ENCODE measurements at regions not wholly inside any gene's neighbourhood (a gene's known extent, or its start where the extent isn't known, plus 50 kb on each side); places are given as distances from the start of the nearest gene placed in this dataset.
A peak's percentile ranks its signal among the peaks of the same experiment; 100 is the strongest.

DNA sequence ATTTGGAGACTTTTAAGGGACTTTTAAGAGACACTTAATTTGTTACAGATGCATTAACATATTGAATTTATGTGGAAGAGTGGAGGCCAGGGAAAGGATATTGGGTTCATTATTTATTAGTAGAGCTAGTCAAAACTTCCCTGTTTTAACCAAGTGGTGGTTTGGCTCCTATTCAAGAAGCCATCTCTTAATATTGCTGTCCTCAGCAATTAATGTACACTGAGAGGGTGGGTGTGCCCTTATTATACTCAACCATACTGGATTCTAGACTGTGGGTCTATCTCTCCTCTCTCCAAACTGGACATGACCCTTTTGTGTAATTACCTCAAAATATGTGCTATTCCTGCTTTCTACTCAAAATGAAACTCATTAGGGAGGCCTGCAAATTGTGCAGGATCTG, 398.7 kb upstream of the DDHD1 start:
- no peak for DNase-seq (ENCODE audit: low read depth in 4 of 4, low spot score in 1 of 4)

DNA sequence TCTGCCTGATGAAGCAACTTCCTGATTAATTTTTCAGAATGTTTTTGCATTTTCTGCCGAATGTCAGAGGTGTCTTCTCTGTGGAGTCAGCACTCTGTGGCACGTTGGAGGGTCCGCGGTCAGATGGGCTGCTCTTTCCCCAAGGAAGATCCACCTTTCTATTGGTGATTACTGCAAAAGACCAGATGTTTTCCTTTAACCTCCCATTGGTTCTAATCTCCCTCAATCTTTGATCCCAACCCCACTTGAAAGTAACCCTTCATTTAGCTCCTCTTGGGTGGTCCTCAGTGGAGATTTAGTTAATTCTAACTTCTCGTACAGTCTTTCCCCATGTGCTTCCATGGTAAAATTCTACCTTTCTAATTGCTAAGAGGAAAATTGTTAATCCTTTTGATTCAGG, 397.7 kb upstream of the DDHD1 start:
- no peak for DNase-seq (ENCODE audit: low read depth in 4 of 4, low spot score in 1 of 4)

GRCh38 chr14:53549956-53550355, 396.8 kb upstream of the DDHD1 start:
- DNase-seq (ENCODE audit: low read depth in 4 of 4, low spot score in 1 of 4) = no peak

- DNase-seq (ENCODE audit: low read depth in 4 of 4, low spot score in 1 of 4) = no peak
These were observed 394.5 kb upstream of the DDHD1 start for GRCh38 chr14:53547593-53547992.

DNA sequence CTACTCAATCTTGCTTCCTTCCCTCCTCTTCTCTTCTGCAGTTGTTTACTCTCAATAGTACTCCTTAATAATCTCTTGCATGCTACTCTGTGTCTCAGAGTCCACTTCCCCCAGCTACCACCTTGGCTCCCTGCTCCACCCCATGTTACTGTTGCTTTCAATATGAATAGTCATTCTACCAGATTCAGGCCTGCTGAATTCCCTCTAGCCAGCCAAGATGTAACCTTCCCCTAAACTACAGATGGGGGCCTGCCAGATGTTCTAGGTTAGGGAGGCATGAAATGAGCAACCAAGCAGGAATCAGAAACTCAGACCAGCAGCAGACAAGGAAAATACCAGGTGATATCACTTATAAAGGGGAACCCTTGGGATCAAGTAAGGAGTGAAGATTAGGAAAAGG, 392.1 kb upstream of the DDHD1 start:
- DNase-seq (ENCODE audit: low read depth in 4 of 4, low spot score in 1 of 4) = no peak

DNA sequence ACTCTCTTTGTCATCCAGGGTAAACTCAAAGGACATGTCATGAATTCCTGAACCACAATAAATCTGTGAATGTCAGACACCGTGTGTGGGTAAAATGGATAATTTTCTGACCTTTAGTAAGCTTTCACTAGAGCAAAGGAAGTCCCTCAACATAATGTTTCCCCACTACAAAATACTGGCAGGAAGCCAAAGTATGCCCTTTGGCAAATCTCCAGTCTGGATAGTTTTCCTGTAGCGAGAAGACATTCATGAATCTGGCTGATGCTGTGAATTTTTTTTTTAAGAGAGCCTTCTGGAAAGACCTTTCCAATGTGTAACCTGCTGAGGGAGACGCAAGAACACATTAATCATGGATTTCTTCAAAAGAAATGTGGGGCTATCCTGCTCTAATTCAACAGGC, 389.6 kb upstream of the DDHD1 start:
- DNase-seq (ENCODE audit: low read depth in 4 of 4, low spot score in 1 of 4) = no peak

- no peak for DNase-seq (ENCODE audit: low read depth in 4 of 4, low spot score in 1 of 4)
These were observed 388.3 kb upstream of the DDHD1 start for GRCh38 chr14:53541411-53541810.

DNA sequence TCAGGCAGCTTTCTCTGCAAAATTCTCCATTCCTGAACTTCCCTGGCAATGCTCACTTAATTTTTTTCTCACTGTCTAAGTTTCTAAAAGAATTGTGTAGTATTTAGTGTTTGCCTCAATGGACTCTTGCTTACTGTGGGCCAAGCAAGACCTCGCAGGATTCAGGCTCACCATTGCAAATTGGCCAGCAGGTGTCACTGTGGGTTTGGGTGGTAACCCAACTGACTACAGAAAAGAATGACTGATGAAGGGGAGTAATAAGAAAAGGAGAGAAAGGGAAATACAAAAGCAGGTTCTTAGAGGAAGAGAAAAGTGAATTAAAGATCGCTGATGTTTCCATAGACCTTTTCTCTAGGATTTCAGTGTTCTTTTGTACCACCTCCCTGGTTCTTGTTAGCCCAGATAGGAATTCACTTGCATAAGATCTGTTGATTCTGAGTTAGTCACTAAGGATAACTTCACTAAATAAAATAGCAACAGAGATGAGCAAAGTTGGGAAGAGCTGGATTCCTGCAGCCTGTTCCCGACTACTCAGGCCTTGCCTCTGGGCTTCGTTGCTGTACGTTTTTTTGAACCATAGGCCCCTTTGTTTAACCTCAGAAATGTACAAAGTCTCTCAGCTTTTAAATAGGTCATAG, 386.5 kb upstream of the DDHD1 start:
- peak; percentile 2 to 30 (median 13) for DNase-seq (ENCODE audit: low read depth in 4 of 4, low spot score in 1 of 4)

DNA sequence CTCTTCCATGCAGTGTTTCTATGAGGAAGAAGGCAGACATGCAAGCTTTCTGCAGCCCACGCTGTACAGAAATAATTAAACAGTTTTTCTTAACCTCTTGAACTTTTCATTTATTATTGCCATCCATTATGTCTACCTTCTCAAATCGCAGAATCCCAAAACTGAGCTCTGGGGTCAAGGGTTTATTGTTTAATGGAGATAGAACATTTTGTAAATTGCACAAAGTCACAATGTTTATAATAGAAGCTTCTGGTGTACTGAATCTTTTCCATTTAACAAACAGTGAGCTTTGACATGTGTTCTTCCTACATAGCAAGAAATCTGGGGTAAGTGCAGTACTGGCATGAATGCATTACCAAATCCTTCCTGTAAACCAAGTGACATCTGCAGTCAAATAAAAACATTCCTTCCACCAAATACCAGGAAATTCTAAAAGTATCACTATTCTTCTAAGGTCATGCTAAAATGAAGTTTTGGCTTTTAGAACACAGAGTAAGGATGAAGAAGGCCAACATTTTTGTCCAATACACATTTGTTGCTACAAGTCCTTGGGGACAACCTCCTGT, 385.3 kb upstream of the DDHD1 start:
- no peak for DNase-seq (ENCODE audit: low read depth in 4 of 4, low spot score in 1 of 4)

DNA sequence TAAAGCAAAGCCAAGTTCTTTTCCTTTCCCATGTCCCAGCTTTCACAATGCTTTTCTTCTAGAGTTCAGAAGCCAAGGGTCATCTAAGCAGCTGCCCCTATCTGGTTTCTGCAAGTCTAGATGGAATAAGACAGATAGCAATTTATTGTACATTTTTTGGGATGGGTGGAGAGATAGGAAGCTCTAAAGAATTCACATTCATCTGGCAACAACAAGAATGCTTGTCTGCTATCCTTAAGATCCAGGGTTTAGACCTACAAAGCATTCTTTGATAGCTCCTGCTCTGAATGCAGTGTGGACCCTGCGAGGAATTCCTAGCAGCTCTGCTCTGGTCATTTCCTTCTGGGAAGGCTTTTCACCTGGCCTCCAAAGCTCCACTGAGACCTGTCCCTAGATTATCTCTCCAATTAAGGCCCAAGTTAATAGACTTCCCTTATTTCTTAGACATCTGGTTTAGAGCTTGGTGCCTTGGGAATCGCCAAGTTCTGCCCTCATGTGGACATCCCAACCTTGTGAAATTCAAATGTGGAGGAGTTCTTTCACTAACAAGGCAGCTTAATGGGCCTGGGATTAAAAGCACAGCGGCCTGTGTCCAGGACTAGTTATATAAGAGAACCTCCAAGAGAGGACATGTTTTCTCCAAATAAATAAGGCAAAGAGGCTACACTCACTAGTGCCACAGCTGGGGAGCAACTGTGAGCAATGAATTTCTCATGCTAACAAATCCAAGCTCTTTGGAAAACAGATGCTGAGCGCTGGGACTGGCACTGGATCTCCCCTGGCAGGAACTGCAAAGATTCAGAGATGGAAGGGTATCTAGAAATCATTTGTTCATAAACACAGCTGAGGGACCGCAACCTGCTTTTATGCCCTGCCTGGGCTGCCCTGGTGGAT, 384.5 kb upstream of the DDHD1 start:
- no peak for DNase-seq (ENCODE audit: low read depth in 4 of 4, low spot score in 1 of 4)

GRCh38 chr14:53536446-53536845, 383.3 kb upstream of the DDHD1 start:
- DNase-seq (ENCODE audit: low read depth in 4 of 4, low spot score in 1 of 4) = no peak

DNA sequence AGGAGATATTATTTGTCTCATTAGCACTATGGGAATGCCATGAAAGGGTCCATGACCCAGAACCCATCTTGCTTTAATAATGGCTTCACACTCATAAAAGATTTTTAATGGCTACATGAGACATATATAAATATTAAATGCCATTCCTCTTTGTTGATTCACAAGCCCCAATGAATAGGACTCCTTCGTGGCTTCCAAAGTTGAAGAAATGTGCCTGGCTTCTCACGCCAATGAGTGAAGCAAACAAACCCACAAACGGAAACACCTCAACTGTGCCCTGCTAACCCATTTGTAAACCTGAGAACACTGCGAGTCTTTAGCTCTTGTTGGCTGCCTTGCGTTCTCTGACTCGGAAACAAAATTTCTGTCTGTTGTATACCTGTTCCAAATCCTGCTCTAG, 381.7 kb upstream of the DDHD1 start:
- DNase-seq (ENCODE audit: low read depth in 4 of 4, low spot score in 1 of 4) = no peak

GRCh38 chr14:53533384-53533970, 380.4 kb upstream of the DDHD1 start:
- DNase-seq (ENCODE audit: low read depth in 4 of 4, low spot score in 1 of 4) = no peak

DNA sequence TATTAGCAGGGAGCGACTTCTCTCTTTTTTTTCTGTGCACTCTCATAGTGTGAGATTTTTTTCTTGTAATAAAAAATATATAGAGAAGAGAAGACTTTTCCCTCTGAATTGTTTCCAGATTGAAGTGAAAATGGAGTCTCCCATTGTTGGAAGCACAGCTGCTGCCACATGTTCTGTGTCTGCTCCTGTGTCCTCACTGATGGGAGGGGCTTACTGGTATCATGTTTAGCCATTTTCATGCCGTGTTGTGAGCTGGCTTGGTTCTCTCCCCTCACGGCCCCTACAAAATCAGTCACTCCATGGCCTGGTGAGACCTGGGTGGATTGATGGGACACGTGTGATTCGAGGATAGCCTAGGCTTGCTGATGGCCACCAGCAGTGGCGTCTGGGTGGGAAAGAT, 379.7 kb upstream of the DDHD1 start:
- DNase-seq (ENCODE audit: low read depth in 4 of 4, low spot score in 1 of 4) = no peak

- no peak for DNase-seq (ENCODE audit: low read depth in 4 of 4, low spot score in 1 of 4)
These were observed 378.6 kb upstream of the DDHD1 start for GRCh38 chr14:53531730-53532129.

GRCh38 chr14:53531156-53531555, 378.0 kb upstream of the DDHD1 start:
- no peak for DNase-seq (ENCODE audit: low read depth in 4 of 4, low spot score in 1 of 4)

- no peak for DNase-seq (ENCODE audit: low read depth in 4 of 4, low spot score in 1 of 4)
These were observed 376.4 kb upstream of the DDHD1 start for GRCh38 chr14:53529519-53529918.

- DNase-seq (ENCODE audit: low read depth in 4 of 4, low spot score in 1 of 4) = no peak
These were observed 375.1 kb upstream of the DDHD1 start for GRCh38 chr14:53528185-53528671.

- no peak for DNase-seq (ENCODE audit: low read depth in 4 of 4, low spot score in 1 of 4)
These were observed 373.1 kb upstream of the DDHD1 start for GRCh38 chr14:53526200-53526599.

- no peak for DNase-seq (ENCODE audit: low read depth in 4 of 4, low spot score in 1 of 4)
These were observed 372.5 kb upstream of the DDHD1 start for GRCh38 chr14:53525608-53526007.

DNA sequence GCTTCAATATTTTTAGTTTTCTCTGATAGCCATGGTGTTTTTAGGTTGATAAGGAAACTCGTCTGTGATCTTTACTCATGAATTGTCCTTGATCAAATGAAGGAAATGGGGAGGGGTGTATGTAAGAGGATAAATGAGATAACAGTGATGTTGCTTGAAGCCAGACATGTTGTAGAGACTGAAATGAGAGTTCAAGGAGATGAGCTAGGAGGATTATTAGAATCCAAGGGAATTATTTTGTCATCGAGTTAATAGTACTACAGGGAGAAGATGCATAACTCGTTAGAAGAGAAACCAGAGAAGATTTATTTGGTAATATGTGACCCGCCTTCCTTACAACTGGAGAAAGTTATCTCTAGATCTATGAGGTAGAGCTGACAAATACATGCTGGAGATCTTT, 371.3 kb upstream of the DDHD1 start:
- no peak for DNase-seq (ENCODE audit: low read depth in 4 of 4, low spot score in 1 of 4)

- DNase-seq (ENCODE audit: low read depth in 4 of 4, low spot score in 1 of 4) = no peak
These were observed 370.1 kb upstream of the DDHD1 start for GRCh38 chr14:53523226-53523625.
